SU-DHL-6 (cell line): ENCODE measurements at regions not wholly inside any gene's neighbourhood (a gene's known extent, or its start where the extent isn't known, plus 50 kb on each side); places are given as distances from the start of the nearest gene placed in this dataset.

Source experiments
- H2AFZ ChIP-seq: fragments of 200-600 bp; sonication (generic); 2 replicates; pipeline ENCODE4 v1.6.1; 2014; ENCODE audit warnings: low read depth, mild to moderate bottlenecking, moderate library complexity, mixed read lengths, antibody characterized with exemption, low read length; ENCODE audit not compliant: severe bottlenecking
- H3F3A ChIP-seq: fragments of 200-600 bp; shearing (Covaris generic); 2 replicates; pipeline ENCODE4 v1.6.0; 2016; ENCODE audit warnings: antibody characterized with exemption, mild to moderate bottlenecking; ENCODE audit not compliant: insufficient read depth
- H3K27ac ChIP-seq: fragments of 200-600 bp; sonication (generic); 2 replicates; pipeline ENCODE4 v1.5.1; 2016; ENCODE audit warnings: low read depth, mild to moderate bottlenecking, low read length, moderate library complexity, mixed read lengths
- H3K27me3 ChIP-seq: fragments of 200-600 bp; sonication (generic), shearing (Covaris generic); 2 replicates; pipeline ENCODE4 v1.6.0; 2014; ENCODE audit warnings: mild to moderate bottlenecking, low read length
- H3K36me3 ChIP-seq: fragments of 200-600 bp; sonication (generic); 2 replicates; pipeline ENCODE4 v1.6.1; 2014; ENCODE audit warnings: mild to moderate bottlenecking, low read length, mixed read lengths
- H3K4me2 ChIP-seq: fragments of 300-600, 200-600 bp; shearing (Covaris generic), sonication (generic); 2 replicates; pipeline ENCODE4 v1.6.0; 2014; ENCODE audit warnings: low read length, low read depth, mild to moderate bottlenecking; ENCODE audit not compliant: poor library complexity, severe bottlenecking
- H3K4me3 ChIP-seq: fragments of 200-600 bp; sonication (generic); 2 replicates; pipeline ENCODE4 v1.5.1; 2014; ENCODE audit warnings: antibody characterized with exemption, low read length, mild to moderate bottlenecking, mixed read lengths; ENCODE audit not compliant: insufficient read depth, poor library complexity, severe bottlenecking
- H3K79me2 ChIP-seq: fragments of 200-600 bp; sonication (generic); 2 replicates; pipeline ENCODE4 v1.6.1; 2014; ENCODE audit warnings: mild to moderate bottlenecking, low read length, moderate library complexity; ENCODE audit not compliant: insufficient read depth
- H3K9ac ChIP-seq: fragments of 200-600 bp; sonication (generic); 2 replicates; pipeline ENCODE4 v1.7.0; 2014; ENCODE audit warnings: mild to moderate bottlenecking, low read length
- H3K9me2 ChIP-seq: fragments of 200-600 bp; sonication (generic); replicated peaks from 2 replicates; pipeline ENCODE4 v1.6.1; 2014; ENCODE audit warnings: low read length; ENCODE audit not compliant: insufficient read depth
- H3K9me3 ChIP-seq: fragments of 200-600 bp; sonication (generic); 2 replicates; pipeline ENCODE4 v1.6.1; 2014; ENCODE audit warnings: low read length, mixed read lengths; ENCODE audit not compliant: insufficient read depth
- H4K20me1 ChIP-seq: fragments of 200-600 bp; sonication (generic); 2 replicates; pipeline ENCODE4 v1.6.1; 2014; ENCODE audit warnings: low read depth, mild to moderate bottlenecking, antibody characterized with exemption, low read length, moderate library complexity, mixed read lengths
- CTCF ChIP-seq: fragments of 200-600 bp; sonication (generic); IDR thresholded peaks from one replicate; pipeline ENCODE4 v1.5.1; 2017; ENCODE audit warnings: antibody characterized with exemption, mild to moderate bottlenecking, low read length, moderate library complexity; ENCODE audit not compliant: insufficient read depth, poor library complexity, severe bottlenecking
- EZH2phosphoT487 ChIP-seq: fragments of 200-600 bp; sonication (generic), shearing (Covaris generic); conservative IDR thresholded peaks from 2 replicates; pipeline ENCODE4 v1.6.1; 2018; ENCODE audit warnings: mild to moderate bottlenecking, antibody characterized with exemption, low read length, moderate library complexity, mixed read lengths

- Histone ChIP-seq H2AFZ (no peak overlapping the region), H3K4me3 (no peak overlapping the region), H3K9me3 (no peaks in the 10 kb centered on the region), H3K4me2 (no peak overlapping the region), H3K9me2 (no peaks in the 10 kb centered on the region), H3K79me2 (no peaks in the 10 kb centered on the region), H3F3A (peaks cover 6% of the 10 kb centered on the region; the same call in 1 of the 2 replicates), H3K27ac (no peak overlapping the region), H3K36me3 (no peaks in the 10 kb centered on the region), H4K20me1 (no peaks in the 10 kb centered on the region), H3K9ac (no peak overlapping the region), H3K27me3 (no peaks in the 10 kb centered on the region)
- TF ChIP-seq CTCF (no peak), EZH2phosphoT487 (no peak)
Measured at GRCh38 chr22:22092974-22093373, 110.4 kb upstream of the TOP3B start.

- Histone ChIP-seq H3K9me3 (no peaks in the 10 kb centered on the region), H3K4me2 (no peak overlapping the region), H3K27me3 (no peaks in the 10 kb centered on the region), H3K9me2 (no peaks in the 10 kb centered on the region), H3K4me3 (no peak overlapping the region), H3F3A (no peaks in the 10 kb centered on the region), H2AFZ (no peak overlapping the region), H3K9ac (no peak overlapping the region), H3K79me2 (no peaks in the 10 kb centered on the region), H3K36me3 (no peaks in the 10 kb centered on the region), H3K27ac (no peak overlapping the region), H4K20me1 (no peaks in the 10 kb centered on the region)
- TF ChIP-seq EZH2phosphoT487 = no peak
- TF ChIP-seq CTCF = no peak
Measured at GRCh38 chr22:22092101-22092500, 109.5 kb upstream of the TOP3B start.

- Histone ChIP-seq H3K4me2 (no peak overlapping the region), H3K79me2 (no peaks in the 10 kb centered on the region), H3K36me3 (no peaks in the 10 kb centered on the region), H4K20me1 (no peaks in the 10 kb centered on the region), H3K9me2 (no peaks in the 10 kb centered on the region), H2AFZ (no peak overlapping the region), H3K9me3 (no peaks in the 10 kb centered on the region), H3F3A (no peaks in the 10 kb centered on the region), H3K27ac (no peak overlapping the region), H3K4me3 (no peak overlapping the region), H3K9ac (no peak overlapping the region), H3K27me3 (no peaks in the 10 kb centered on the region)
- TF ChIP-seq CTCF (no peak), EZH2phosphoT487 (no peak)
Measured at GRCh38 chr22:22091400-22091878, 108.9 kb upstream of the TOP3B start.
